Activated CD4-positive, CD25-positive, alpha-beta regulatory T cell treated with anti-CD3 and anti-CD28 coated beads, Interleukin-2, amount 50 U/mL, for 24 hours (primary cell): ENCODE measurements at regions not wholly inside any gene's neighbourhood (a gene's known extent, or its start where the extent isn't known, plus 50 kb on each side); places are given as distances from the start of the nearest gene placed in this dataset.
"Not testable (repeated sequence)": the region's sequence is repeated elsewhere in the genome, so short reads cannot be mapped to it uniquely, and the experiment has no call there.

Source experiments
- ATAC-seq, 2 donors: fragments of 150-1000 bp; cut with Tn5 transposase; one replicate each; pipeline ENCODE4 v1.10.0; 2021; ENCODE audit warnings: mild to moderate bottlenecking in 1 of 2, moderate library complexity in 1 of 2

- no peak for ATAC-seq
These were observed 158.8 kb upstream of the GADL1 start for GRCh38 chr3:31053299-31053698.

- no peak for ATAC-seq
These were observed 159.6 kb upstream of the GADL1 start for GRCh38 chr3:31054032-31054431.

GRCh38 chr3:31055757-31056156 is 161.3 kb upstream of the GADL1 start:
- no peak for ATAC-seq

GRCh38 chr3:31057891-31058290 is 163.4 kb upstream of the GADL1 start:
- no peak for ATAC-seq

GRCh38 chr3:31064021-31064420 is 169.6 kb upstream of the GADL1 start:
- ATAC-seq = no peak

GRCh38 chr3:31065765-31066164 is 171.3 kb upstream of the GADL1 start:
- no peak for ATAC-seq

- no peak for ATAC-seq
These were observed 172.5 kb upstream of the GADL1 start for GRCh38 chr3:31067004-31067403.

- no peak for ATAC-seq
These were observed 181.0 kb upstream of the GADL1 start for GRCh38 chr3:31075471-31075870.

GRCh38 chr3:31075876-31076275 is 181.4 kb upstream of the GADL1 start:
- ATAC-seq = no peak

- peak; percentile 96 for ATAC-seq
These were observed 182.7 kb upstream of the GADL1 start for GRCh38 chr3:31077021-31077601.

- no peak for ATAC-seq
These were observed 183.4 kb upstream of the GADL1 start for GRCh38 chr3:31077826-31078225.

- ATAC-seq = no peak
These were observed 185.2 kb upstream of the GADL1 start for GRCh38 chr3:31079689-31080088.

- no peak for ATAC-seq
These were observed 186.7 kb upstream of the GADL1 start for GRCh38 chr3:31081018-31081662.

- no peak for ATAC-seq
These were observed 191.7 kb upstream of the GADL1 start for GRCh38 chr3:31086148-31086547.

- ATAC-seq = no peak
These were observed 192.2 kb upstream of the GADL1 start for GRCh38 chr3:31086698-31087097.

- no peak for ATAC-seq
These were observed 197.3 kb upstream of the GADL1 start for GRCh38 chr3:31091748-31092147.

GRCh38 chr3:31092748-31093589 is 198.5 kb upstream of the GADL1 start:
- no peak for ATAC-seq

GRCh38 chr3:31093606-31094005 is 199.1 kb upstream of the GADL1 start:
- ATAC-seq = no peak

GRCh38 chr3:31094048-31094447 is 199.6 kb upstream of the GADL1 start:
- no peak for ATAC-seq

- no peak for ATAC-seq
These were observed 200.8 kb upstream of the GADL1 start for GRCh38 chr3:31095255-31095654.

- no peak for ATAC-seq
These were observed 202.4 kb upstream of the GADL1 start for GRCh38 chr3:31096661-31097395.

- ATAC-seq = no peak
These were observed 206.1 kb upstream of the GADL1 start for GRCh38 chr3:31100519-31100918.

- not testable (repeated sequence) for ATAC-seq
These were observed 206.8 kb upstream of the GADL1 start for GRCh38 chr3:31101285-31101684.
